Endodermal cell (in vitro differentiated cells): ENCODE measurements at regions not wholly inside any gene's neighbourhood (a gene's known extent, or its start where the extent isn't known, plus 50 kb on each side); places are given as distances from the start of the nearest gene placed in this dataset.

ENCODE experiments used
- DNase-seq: peaks from one replicate; pipeline ENCODE4 v3.0.0-alpha.2; 2017
- H3K27ac ChIP-seq: 2 replicates; pipeline ENCODE4 v1.5.1; 2013; ENCODE audit warnings: mild to moderate bottlenecking, low read depth, low read length, moderate library complexity
- H3K27me3 ChIP-seq: 2 replicates; pipeline ENCODE4 v1.6.1; 2013; ENCODE audit warnings: mild to moderate bottlenecking, low read length, moderate library complexity; ENCODE audit not compliant: insufficient read depth, control insufficient read depth, poor library complexity, severe bottlenecking
- H3K36me3 ChIP-seq: 2 replicates; pipeline ENCODE4 v1.7.0; 2013; ENCODE audit warnings: mild to moderate bottlenecking, low read length, moderate library complexity; ENCODE audit not compliant: control insufficient read depth, insufficient read depth
- H3K4me1 ChIP-seq: one replicate; pipeline ENCODE4 v1.7.0; 2013; ENCODE audit warnings: low read length; ENCODE audit not compliant: control insufficient read depth, insufficient read depth
- H3K4me3 ChIP-seq: 2 replicates; pipeline ENCODE4 v1.5.1; 2013; ENCODE audit warnings: mild to moderate bottlenecking, low read length, moderate library complexity
- H3K9ac ChIP-seq: 2 replicates; pipeline ENCODE4 v1.6.1; 2013; ENCODE audit warnings: mild to moderate bottlenecking, low read length, moderate library complexity; ENCODE audit not compliant: poor library complexity, severe bottlenecking; ENCODE audit errors: extremely low read depth
- H3K9me3 ChIP-seq: 2 replicates; pipeline ENCODE4 v1.6.1; 2013; ENCODE audit warnings: mild to moderate bottlenecking, low read length, moderate library complexity; ENCODE audit not compliant: control insufficient read depth
- H3K27ac Mint-ChIP-seq: 2 replicates; pipeline ENCODE4 v1.8.0; 2020; ENCODE audit warnings: mixed read lengths
- H3K27me3 Mint-ChIP-seq: 2 replicates; pipeline ENCODE4 v1.8.0; 2021; ENCODE audit warnings: mild to moderate bottlenecking, mixed read lengths; ENCODE audit not compliant: insufficient read depth
- H3K36me3 Mint-ChIP-seq: 2 replicates; pipeline ENCODE4 v1.8.0; 2020; ENCODE audit warnings: low read depth, mixed read lengths
- H3K4me1 Mint-ChIP-seq: 2 replicates; pipeline ENCODE4 v1.8.0; 2020; ENCODE audit warnings: mixed read lengths
- H3K4me3 Mint-ChIP-seq: 2 replicates; pipeline ENCODE4 v1.8.0; 2020; ENCODE audit warnings: mild to moderate bottlenecking, moderate library complexity, mixed read lengths
- H3K9me3 Mint-ChIP-seq: 2 replicates; pipeline ENCODE4 v1.8.0; 2020; ENCODE audit warnings: mild to moderate bottlenecking, mixed read lengths
- WGBS, 2 experiments: methylation state at CpG; one replicate each; pipeline versions ENCODE4 v1.1.5 to v1.1.7; 2013; ENCODE audit warnings: missing lambda C conversion rate in 2 of 2, mixed read lengths in 1 of 2; ENCODE audit not compliant: insufficient coverage in 1 of 2, insufficient read length in 1 of 2; 5-methylcytosine and 5-hydroxymethylcytosine counted together
- TF ChIP-seq, protein P1 (sequence below): fragments of 200-600 bp; sonication (generic); conservative IDR thresholded peaks from 2 replicates; pipeline ENCODE4 v1.5.0; 2021; ENCODE audit warnings: antibody characterized with exemption, mild to moderate bottlenecking

DNA sequence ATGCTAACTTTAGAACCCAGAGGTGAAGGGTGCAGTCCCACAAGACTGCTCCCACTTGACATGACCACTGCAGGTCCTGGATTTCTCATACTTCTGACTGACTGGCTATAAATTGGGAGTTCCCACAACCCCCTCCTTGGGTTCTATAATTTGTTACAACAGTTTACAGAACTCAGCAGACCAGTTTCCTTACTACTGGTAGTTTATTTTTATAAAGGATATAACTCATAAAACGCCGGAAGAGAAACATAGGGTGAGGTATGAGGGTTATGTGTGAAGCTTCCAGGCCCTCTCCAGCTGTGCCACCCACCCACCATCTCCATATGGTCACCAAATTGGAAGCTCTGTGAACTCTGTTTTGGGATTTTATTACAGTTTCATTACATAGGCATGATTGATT is 839.6 kb downstream of the TSN start:
- TF ChIP-seq, protein P1, sequence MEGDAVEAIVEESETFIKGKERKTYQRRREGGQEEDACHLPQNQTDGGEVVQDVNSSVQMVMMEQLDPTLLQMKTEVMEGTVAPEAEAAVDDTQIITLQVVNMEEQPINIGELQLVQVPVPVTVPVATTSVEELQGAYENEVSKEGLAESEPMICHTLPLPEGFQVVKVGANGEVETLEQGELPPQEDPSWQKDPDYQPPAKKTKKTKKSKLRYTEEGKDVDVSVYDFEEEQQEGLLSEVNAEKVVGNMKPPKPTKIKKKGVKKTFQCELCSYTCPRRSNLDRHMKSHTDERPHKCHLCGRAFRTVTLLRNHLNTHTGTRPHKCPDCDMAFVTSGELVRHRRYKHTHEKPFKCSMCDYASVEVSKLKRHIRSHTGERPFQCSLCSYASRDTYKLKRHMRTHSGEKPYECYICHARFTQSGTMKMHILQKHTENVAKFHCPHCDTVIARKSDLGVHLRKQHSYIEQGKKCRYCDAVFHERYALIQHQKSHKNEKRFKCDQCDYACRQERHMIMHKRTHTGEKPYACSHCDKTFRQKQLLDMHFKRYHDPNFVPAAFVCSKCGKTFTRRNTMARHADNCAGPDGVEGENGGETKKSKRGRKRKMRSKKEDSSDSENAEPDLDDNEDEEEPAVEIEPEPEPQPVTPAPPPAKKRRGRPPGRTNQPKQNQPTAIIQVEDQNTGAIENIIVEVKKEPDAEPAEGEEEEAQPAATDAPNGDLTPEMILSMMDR, result no peak
- H3K27me3 ChIP-seq, result no peaks in the 10 kb centered on the region
- no peaks in the 10 kb centered on the region for H3K4me1 ChIP-seq
- H3K9me3 Mint-ChIP-seq, result peaks cover 3% of the 10 kb centered on the region
- H3K36me3 ChIP-seq, result no peaks in the 10 kb centered on the region
- no peak for DNase-seq
- H3K4me3 Mint-ChIP-seq, result no peak overlapping the region
- H3K4me3 ChIP-seq, result no peak overlapping the region
- WGBS, 2 experiments, result no CpG with 5 or more reads among the region's 2 CpGs
- no peaks in the 10 kb centered on the region for H3K27me3 Mint-ChIP-seq
- H3K9ac ChIP-seq, result no peak overlapping the region
- no peak overlapping the region for H3K27ac Mint-ChIP-seq
- H3K4me1 Mint-ChIP-seq, result no peaks in the 10 kb centered on the region
- H3K36me3 Mint-ChIP-seq, result no peaks in the 10 kb centered on the region
- no peaks in the 10 kb centered on the region for H3K9me3 ChIP-seq
- no peak overlapping the region for H3K27ac ChIP-seq

DNA sequence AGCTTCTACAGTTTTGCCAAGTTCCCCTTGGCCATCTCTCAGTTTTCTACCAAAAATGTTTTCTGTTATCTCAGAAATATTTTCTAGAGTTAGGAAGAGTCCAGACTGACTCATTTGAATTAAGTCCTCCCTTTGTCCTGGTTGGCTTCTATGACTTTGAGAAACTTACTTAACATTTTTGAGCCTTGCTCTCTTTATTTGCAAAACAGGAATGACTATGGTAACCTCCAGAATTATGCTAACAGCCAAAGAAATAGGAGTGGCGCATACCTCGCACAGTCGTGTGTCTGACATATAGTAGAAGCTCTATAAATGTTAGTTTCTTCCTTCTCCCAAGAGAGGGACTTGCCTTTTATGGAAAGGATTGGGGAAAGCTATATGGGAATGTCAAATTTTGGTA is 841.1 kb downstream of the TSN start:
- no peak overlapping the region for H3K27ac ChIP-seq
- TF ChIP-seq, protein P1, result no peak
- H3K4me1 ChIP-seq, result no peaks in the 10 kb centered on the region
- Mint-ChIP-seq H3K27ac (no peak overlapping the region), H3K9me3 (peaks cover 3% of the 10 kb centered on the region), H3K27me3 (no peaks in the 10 kb centered on the region), H3K4me3 (no peak overlapping the region), H3K36me3 (no peaks in the 10 kb centered on the region), H3K4me1 (no peaks in the 10 kb centered on the region)
- WGBS, 2 experiments, result 73 to 83% methylated on average over 3 of the region's 3 CpGs
- DNase-seq, result no peak
- no peak overlapping the region for H3K9ac ChIP-seq
- H3K4me3 ChIP-seq, result no peak overlapping the region
- H3K27me3 ChIP-seq, result no peaks in the 10 kb centered on the region
- H3K9me3 ChIP-seq, result no peaks in the 10 kb centered on the region
- no peaks in the 10 kb centered on the region for H3K36me3 ChIP-seq

DNA sequence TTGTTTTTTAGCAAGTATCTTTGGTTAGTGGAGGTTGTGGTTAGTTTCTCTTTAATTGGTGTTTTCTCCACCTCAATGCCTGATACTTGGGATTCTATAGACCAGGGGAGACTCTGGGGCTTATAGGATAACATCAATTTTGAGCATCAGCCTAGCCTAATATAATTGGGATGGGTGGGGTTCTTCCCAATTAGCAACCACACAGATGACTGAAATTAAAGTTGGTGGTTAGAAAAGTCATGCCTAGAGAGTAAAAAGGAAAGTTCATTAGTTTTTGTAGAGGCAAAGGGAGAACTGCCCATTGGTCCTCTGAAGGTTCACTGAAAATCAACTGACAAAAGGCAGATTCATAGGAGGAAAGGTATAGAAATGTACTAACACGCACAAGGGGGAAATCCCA is 843.3 kb downstream of the TSN start:
- Histone ChIP-seq H3K27me3 (no peaks in the 10 kb centered on the region), H3K9me3 (no peaks in the 10 kb centered on the region), H3K36me3 (no peaks in the 10 kb centered on the region), H3K4me3 (no peak overlapping the region), H3K27ac (no peak overlapping the region), H3K9ac (no peak overlapping the region), H3K4me1 (no peaks in the 10 kb centered on the region)
- 100% methylated on average over 1 of the region's 1 CpG for WGBS, 2 experiments
- TF ChIP-seq, protein P1, result no peak
- no peaks in the 10 kb centered on the region for H3K9me3 Mint-ChIP-seq
- DNase-seq, result no peak
- no peaks in the 10 kb centered on the region for H3K27me3 Mint-ChIP-seq
- no peak overlapping the region for H3K27ac Mint-ChIP-seq
- no peaks in the 10 kb centered on the region for H3K4me1 Mint-ChIP-seq
- H3K36me3 Mint-ChIP-seq, result no peaks in the 10 kb centered on the region
- no peak overlapping the region for H3K4me3 Mint-ChIP-seq
